ENCODE measurements at regions not wholly inside any gene's neighbourhood (a gene's known extent, or its start where the extent isn't known, plus 50 kb on each side); places are given as distances from the start of the nearest gene placed in this dataset.

- FAIRE-seq (no peak), DNase-seq (ENCODE audit: low read depth in 1 of 2, low spot score in 1 of 2) (no peak), ATAC-seq (no peak)
- no peak overlapping the region for H3K27ac ChIP-seq
- H3K9me3 ChIP-seq: no peaks in the 10 kb centered on the region
- CTCF ChIA-PET: no interaction called here
- WGBS (ENCODE audit: missing lambda C conversion rate): 3% methylated on average over 6 of the region's 6 CpGs
- H3K4me3 ChIP-seq: no peak overlapping the region
- no peaks in the 10 kb centered on the region for H3K4me1 ChIP-seq
- TF ChIP-seq HDAC2 (IDR thresholded peaks at IDR 0.05) (no peak), HMGXB4 (CRISPR knock-in tag; IDR thresholded peaks at IDR 0.05; ENCODE audit: borderline replicate concordance) (no peak), PHF8 (IDR thresholded peaks at IDR 0.05; ENCODE audit: borderline replicate concordance, low read depth) (no peak), HES2 (IDR thresholded peaks at IDR 0.05) (no peak), PBX3 (IDR thresholded peaks at IDR 0.05) (no peak), GATA3 (IDR thresholded peaks at IDR 0.05; ENCODE audit: borderline replicate concordance) (no peak), ZNF302 (CRISPR knock-in tag; IDR thresholded peaks at IDR 0.05) (no peak), CEBPB (IDR thresholded peaks at IDR 0.05) (no peak), MYC (IDR thresholded peaks at IDR 0.05; ENCODE audit: borderline replicate concordance, low read length) (no peak), SMC3 (IDR thresholded peaks at IDR 0.05) (no peak), E2F6 (IDR thresholded peaks at IDR 0.05; ENCODE audit: borderline replicate concordance, low read depth) (no peak), USF2 (IDR thresholded peaks at IDR 0.05) (no peak), FOXS1 (CRISPR knock-in tag; IDR thresholded peaks at IDR 0.05) (no peak), NR3C1 (IDR thresholded peaks at IDR 0.05) (no peak), RNF2 (IDR thresholded peaks at IDR 0.05; ENCODE audit: borderline replicate concordance, low read depth) (no peak), HOXB5 (CRISPR knock-in tag; IDR thresholded peaks at IDR 0.05) (no peak), HOXA7 (CRISPR knock-in tag; IDR thresholded peaks at IDR 0.05) (no peak), HEYL (CRISPR knock-in tag; IDR thresholded peaks at IDR 0.05) (no peak), EHMT2 (IDR thresholded peaks at IDR 0.05; ENCODE audit: low read depth) (no peak)
- no peak overlapping the region for H3K4me2 ChIP-seq
- POLR2A ChIA-PET: no interaction called here
Observed at GRCh38 chr5:8288897-8289516, 420.1 kb downstream of the MTRR start.

- Histone ChIP-seq H3K9me3 (no peaks in the 10 kb centered on the region), H3K27ac (no peak overlapping the region), H3K4me1 (no peaks in the 10 kb centered on the region), H3K4me3 (no peak overlapping the region), H3K4me2 (no peak overlapping the region)
- FAIRE-seq (no peak), ATAC-seq (no peak), DNase-seq (ENCODE audit: low read depth in 1 of 2, low spot score in 1 of 2) (no peak)
- no peak for TF ChIP-seq HOXB13 (CRISPR knock-in tag; IDR thresholded peaks at IDR 0.05; ENCODE audit: low read depth)
- no peak for TF ChIP-seq JUN (IDR thresholded peaks at IDR 0.05)
- TF ChIP-seq MAFK (IDR thresholded peaks at IDR 0.05; ENCODE audit: partially characterized antibody): no peak
- no peak for TF ChIP-seq RARB (CRISPR knock-in tag; IDR thresholded peaks at IDR 0.05)
- TF ChIP-seq ELK1 (IDR thresholded peaks at IDR 0.05; ENCODE audit: low read depth, low read length): no peak
- TF ChIP-seq CEBPB (IDR thresholded peaks at IDR 0.05): no peak
- ChIA-PET CTCF (interaction anchor here (1.2 kb wide), 1 partner anchor 14 kb away, joined by 3 read pairs; no protein-coding TSS in a partner anchor), POLR2A (no interaction called here)
- WGBS (ENCODE audit: missing lambda C conversion rate): 2% methylated on average over 1 of the region's 1 CpG
Observed at GRCh38 chr5:8289779-8290178, 420.8 kb downstream of the MTRR start.
